ENCODE measurements at regions not wholly inside any gene's neighbourhood (a gene's known extent, or its start where the extent isn't known, plus 50 kb on each side); places are given as distances from the start of the nearest gene placed in this dataset.

- no peak for DNase-seq (ENCODE audit: low read depth)
- TF ChIP-seq CTCF (IDR thresholded peaks at IDR 0.05; ENCODE audit: insufficient read depth, low read depth, low read length, missing control alignments), result no peak
- H3K4me3 ChIP-seq (ENCODE audit: low read length), result no peak overlapping the region
Observed at GRCh38 chr22:49377306-49377705, 450.4 kb downstream of the BRD1 start.

- no peak overlapping the region for H3K4me3 ChIP-seq (ENCODE audit: low read length)
- TF ChIP-seq CTCF (IDR thresholded peaks at IDR 0.05; ENCODE audit: insufficient read depth, low read depth, low read length, missing control alignments), result no peak
- no peak for DNase-seq (ENCODE audit: low read depth)
Observed at GRCh38 chr22:49373801-49374226, 453.9 kb downstream of the BRD1 start.

DNA sequence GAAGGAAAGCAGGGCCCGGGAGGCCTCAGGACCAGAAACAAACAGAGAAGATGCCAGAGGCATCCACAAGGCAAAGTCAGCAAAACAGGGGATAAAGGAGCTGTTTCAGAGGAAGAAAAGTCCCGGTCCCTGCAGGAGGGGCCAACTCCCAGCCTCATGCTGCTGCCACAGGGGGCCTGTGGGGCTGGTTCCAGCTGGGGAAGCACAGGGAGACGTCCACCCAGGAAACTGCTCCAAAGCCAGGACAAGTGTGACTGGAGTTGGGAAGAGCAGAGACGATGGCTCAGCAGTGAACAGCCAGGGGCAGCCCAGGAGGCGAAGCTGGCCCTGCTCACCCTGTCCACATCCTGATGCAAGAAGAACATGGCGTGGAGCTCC, 454.4 kb downstream of the BRD1 start:
- DNase-seq (ENCODE audit: low read depth), result no peak
- no peak for TF ChIP-seq CTCF (IDR thresholded peaks at IDR 0.05; ENCODE audit: insufficient read depth, low read depth, low read length, missing control alignments)
- no peak overlapping the region for H3K4me3 ChIP-seq (ENCODE audit: low read length)

DNA sequence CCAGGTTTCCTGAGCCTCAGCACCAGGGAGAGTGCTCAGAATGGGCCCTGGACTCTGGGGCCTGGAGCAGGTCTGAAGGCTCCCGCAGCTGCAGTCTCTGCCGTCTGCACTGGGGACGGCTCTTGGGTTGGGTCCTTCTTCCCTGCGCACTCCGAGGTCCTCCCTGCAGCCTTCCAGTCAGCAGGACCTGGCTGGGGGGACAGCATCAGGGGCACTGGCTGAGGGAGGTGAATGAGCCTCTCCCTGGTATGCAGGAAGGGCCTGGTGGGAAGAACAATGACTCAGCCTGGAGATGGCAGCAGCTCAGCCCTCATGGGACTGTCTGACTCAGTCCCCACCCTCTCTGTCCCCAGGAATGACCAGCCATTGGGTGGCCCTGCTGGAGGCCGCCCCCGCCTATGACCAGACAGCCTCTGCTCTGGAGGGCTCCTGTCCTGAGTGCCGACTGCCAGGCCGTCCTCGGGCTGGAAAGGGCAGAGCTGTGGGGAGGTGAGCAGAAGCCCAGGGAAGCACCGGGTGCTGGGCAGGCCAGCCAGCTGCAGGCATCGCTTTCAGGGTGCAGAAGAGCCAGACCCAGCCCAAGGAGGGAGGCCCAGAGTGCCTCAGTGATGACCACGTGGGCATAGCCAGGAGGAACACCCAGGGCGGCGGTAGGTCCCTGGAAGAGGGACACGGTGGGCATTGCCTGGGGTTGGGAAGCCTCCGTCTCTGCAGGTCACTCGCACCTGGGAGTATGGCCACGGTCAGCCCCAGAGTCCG, 455.0 kb downstream of the BRD1 start:
- DNase-seq (ENCODE audit: low read depth), result no peak
- TF ChIP-seq CTCF (IDR thresholded peaks at IDR 0.05; ENCODE audit: insufficient read depth, low read depth, low read length, missing control alignments), result no peak
- no peak overlapping the region for H3K4me3 ChIP-seq (ENCODE audit: low read length)

GRCh38 chr22:49372111-49372529, 455.6 kb downstream of the BRD1 start:
- TF ChIP-seq CTCF (IDR thresholded peaks at IDR 0.05; ENCODE audit: insufficient read depth, low read depth, low read length, missing control alignments), result no peak
- DNase-seq (ENCODE audit: low read depth), result no peak
- H3K4me3 ChIP-seq (ENCODE audit: low read length), result no peak overlapping the region

- no peak for TF ChIP-seq CTCF (IDR thresholded peaks at IDR 0.05; ENCODE audit: insufficient read depth, low read depth, low read length, missing control alignments)
- H3K4me3 ChIP-seq (ENCODE audit: low read length), result no peak overlapping the region
- no peak for DNase-seq (ENCODE audit: low read depth)
Observed at GRCh38 chr22:49371325-49372110, 456.2 kb downstream of the BRD1 start.

Data from epithelial cell of esophagus (primary cell).